Transverse colon (tissue), 4 donors: ENCODE measurements at regions not wholly inside any gene's neighbourhood (a gene's known extent, or its start where the extent isn't known, plus 50 kb on each side); places are given as distances from the start of the nearest gene placed in this dataset.

Source experiments
- DNase-seq: peaks from one replicate; pipeline ENCODE4 v3.0.0-alpha.2; 2019
- H3K27ac ChIP-seq, 4 donors: fragments of 200-600 bp; sonication (generic); 2 replicates each; pipeline ENCODE4 v1.5.1; 2016 to 2018; ENCODE audit warnings: inconsistent platforms in 4 of 4
- H3K27me3 ChIP-seq: fragments of 200-600 bp; sonication (generic); 2 replicates; pipeline ENCODE4 v1.5.1; 2017; ENCODE audit warnings: inconsistent platforms
- H3K36me3 ChIP-seq, 4 donors: fragments of 200-600 bp; sonication (generic); 2 replicates each; pipeline ENCODE4 v1.5.1; 2017 to 2019; ENCODE audit warnings: inconsistent platforms in 4 of 4
- H3K4me1 ChIP-seq, 4 donors: fragments of 200-600 bp; sonication (generic); 2 replicates each; pipeline ENCODE4 v1.5.1; 2017 to 2020; ENCODE audit warnings: inconsistent platforms in 4 of 4
- H3K4me3 ChIP-seq, 4 donors: fragments of 200-600 bp; sonication (generic); 1 replicate in 1 of 4; 2 replicates in 3 of 4; pipeline versions ENCODE4 v1.5.1 to v1.6.1; 2017 to 2019; ENCODE audit warnings: inconsistent platforms in 4 of 4
- H3K9me3 ChIP-seq, 2 donors: fragments of 200-600 bp; sonication (generic); 2 replicates each; pipeline ENCODE4 v1.5.1; 2017 to 2019; ENCODE audit warnings: inconsistent platforms in 2 of 2
- CTCF ChIP-seq, 5 experiments: fragments of 200-600 bp in 3 of 5; fragments of 450-650 bp in 2 of 5; sonication (generic) in 3 of 5; IDR thresholded peaks; 1 replicate in 2 of 5; 2 replicates in 3 of 5; pipeline ENCODE4 v1.5.1; 2016 to 2017; ENCODE audit warnings: antibody characterized with exemption in 5 of 5, inconsistent platforms in 3 of 5, mild to moderate bottlenecking in 2 of 5, moderate library complexity in 1 of 5
- EP300 ChIP-seq: sonication (generic); formaldehyde crosslinking; IDR thresholded peaks from one replicate; pipeline ENCODE4 v1.6.1; 2017; ENCODE audit warnings: antibody characterized with exemption, low read depth
- POLR2A ChIP-seq: fragments of 450-650 bp; IDR thresholded peaks from one replicate; pipeline ENCODE4 v1.6.1; 2016; ENCODE audit warnings: antibody characterized with exemption, mild to moderate bottlenecking, moderate library complexity
- POLR2AphosphoS5 ChIP-seq, 3 donors: sonication (generic); formaldehyde crosslinking; IDR thresholded peaks; one replicate each; pipeline ENCODE4 v1.6.1; 2016; ENCODE audit warnings: antibody characterized with exemption in 3 of 3
- WGBS, 2 donors: methylation state at CpG; one replicate each; pipeline ENCODE4 v1.1.5; 2018; ENCODE audit warnings: low coverage in 1 of 2; 5-methylcytosine and 5-hydroxymethylcytosine counted together
- in situ Hi-C, 4 donors: fragments of 200-750 bp; cut with MboI; loops; one replicate each; pipeline versions ENCODE4 v1.15.0 to v1.15.1; 2017; ENCODE audit warnings: low sequenced_read_pairs in 3 of 4, low pct_ligation_motif_present in 1 of 4, low pct_unique_long_range_greater_than_20kb in 1 of 4
- intact Hi-C: fragments of 100-400 bp; cut with DNase I; formaldehyde crosslinking; loops from one replicate; pipeline ENCODE4 v1.15.1; 2023; ENCODE audit warnings: low total_unique reads

- TF ChIP-seq CTCF (IDR thresholded peaks at IDR 0.05) (no peak), EP300 (no peak), POLR2AphosphoS5 (IDR thresholded peaks at IDR 0.05) (no peak), POLR2A (no peak)
- in situ Hi-C loops (no loop called here), intact Hi-C loops (no loop called here)
- Histone ChIP-seq H3K9me3 (no peaks in the 10 kb centered on the region), H3K27ac (no peak overlapping the region), H3K4me1 (no peaks in the 10 kb centered on the region), H3K27me3 (no peaks in the 10 kb centered on the region), H3K36me3 (no peaks in the 10 kb centered on the region), H3K4me3 (no peak overlapping the region)
- 77 to 85% methylated on average over 3 of the region's 3 CpGs for WGBS, 2 donors
- no peak for DNase-seq
Observed at GRCh38 chr6:22411376-22412105, 114.7 kb upstream of the PRL start.

GRCh38 chr6:22412994-22413393 lies 116.2 kb upstream of the PRL start:
- no peaks in the 10 kb centered on the region for H3K36me3 ChIP-seq
- TF ChIP-seq POLR2A = no peak
- TF ChIP-seq POLR2AphosphoS5 (IDR thresholded peaks at IDR 0.05) = no peak
- no peak for TF ChIP-seq CTCF (IDR thresholded peaks at IDR 0.05)
- no peak for DNase-seq
- no peaks in the 10 kb centered on the region for H3K9me3 ChIP-seq
- in situ Hi-C loops (no loop called here), intact Hi-C loops (no loop called here)
- no peaks in the 10 kb centered on the region for H3K27me3 ChIP-seq
- H3K27ac ChIP-seq = no peak overlapping the region
- H3K4me3 ChIP-seq = no peak overlapping the region
- no peaks in the 10 kb centered on the region for H3K4me1 ChIP-seq
- 31 to 62% methylated on average over 2 of the region's 2 CpGs for WGBS, 2 donors

GRCh38 chr6:22413681-22414311 lies 117.0 kb upstream of the PRL start:
- H3K4me1 ChIP-seq = no peaks in the 10 kb centered on the region
- in situ Hi-C loops = no loop called here
- DNase-seq = no peak
- intact Hi-C loops = no loop called here
- H3K9me3 ChIP-seq = no peaks in the 10 kb centered on the region
- WGBS, 2 donors = 65 to 71% methylated on average over 5 to 6 of the region's 6 CpGs
- no peak overlapping the region for H3K27ac ChIP-seq
- TF ChIP-seq POLR2AphosphoS5 (IDR thresholded peaks at IDR 0.05) (no peak), POLR2A (no peak), EP300 (no peak), CTCF (IDR thresholded peaks at IDR 0.05) (no peak)
- H3K36me3 ChIP-seq = no peaks in the 10 kb centered on the region
- no peaks in the 10 kb centered on the region for H3K27me3 ChIP-seq
- no peak overlapping the region for H3K4me3 ChIP-seq

GRCh38 chr6:22418714-22419113 lies 121.9 kb upstream of the PRL start:
- DNase-seq = no peak

More at GRCh38 chr6:22418714-22419113, 121.9 kb upstream of the PRL start:
- no peak overlapping the region for H3K4me3 ChIP-seq
- intact Hi-C loops = no loop called here
- no peaks in the 10 kb centered on the region for H3K27me3 ChIP-seq
- H3K36me3 ChIP-seq = no peaks in the 10 kb centered on the region
- H3K9me3 ChIP-seq = no peaks in the 10 kb centered on the region
- no peak for TF ChIP-seq CTCF (IDR thresholded peaks at IDR 0.05)
- no peak for TF ChIP-seq EP300
- no peak for TF ChIP-seq POLR2AphosphoS5 (IDR thresholded peaks at IDR 0.05)
- no peak for TF ChIP-seq POLR2A
- in situ Hi-C loops = no loop called here
- 71 to 82% methylated on average over 1 of the region's 1 CpG for WGBS, 2 donors
- H3K27ac ChIP-seq = no peak overlapping the region
- H3K4me1 ChIP-seq = no peaks in the 10 kb centered on the region
